Nephron progenitor cell (in vitro differentiated cells): ENCODE measurements at regions not wholly inside any gene's neighbourhood (a gene's known extent, or its start where the extent isn't known, plus 50 kb on each side); places are given as distances from the start of the nearest gene placed in this dataset.
"Not testable (repeated sequence)": the region's sequence is repeated elsewhere in the genome, so short reads cannot be mapped to it uniquely, and the experiment has no call there.

Experiments
- DNase-seq: peaks from one replicate; pipeline ENCODE4 v3.0.0; 2021
- H3K27ac Mint-ChIP-seq: 2 replicates; pipeline ENCODE4 v1.8.0; 2021; ENCODE audit warnings: mild to moderate bottlenecking, moderate library complexity, mixed read lengths
- H3K27me3 Mint-ChIP-seq: 2 replicates; pipeline ENCODE4 v1.8.0; 2021; ENCODE audit warnings: mild to moderate bottlenecking, low read depth, mixed read lengths; ENCODE audit not compliant: poor library complexity
- H3K36me3 Mint-ChIP-seq: 2 replicates; pipeline ENCODE4 v1.8.0; 2021; ENCODE audit warnings: low read depth, mixed read lengths
- H3K4me1 Mint-ChIP-seq: 2 replicates; pipeline ENCODE4 v1.8.0; 2021; ENCODE audit warnings: mixed read lengths
- H3K4me3 Mint-ChIP-seq: 2 replicates; pipeline ENCODE4 v1.8.0; 2021; ENCODE audit warnings: mild to moderate bottlenecking, moderate library complexity, mixed read lengths
- H3K9me3 Mint-ChIP-seq: 2 replicates; pipeline ENCODE4 v1.8.0; 2021; ENCODE audit warnings: mild to moderate bottlenecking, moderate library complexity, mixed read lengths
- TF ChIP-seq, protein P1 (sequence below): fragments of 200-600 bp; sonication (generic); IDR thresholded peaks from 2 replicates; pipeline ENCODE4 v1.5.0; 2021; ENCODE audit warnings: antibody characterized with exemption

DNA sequence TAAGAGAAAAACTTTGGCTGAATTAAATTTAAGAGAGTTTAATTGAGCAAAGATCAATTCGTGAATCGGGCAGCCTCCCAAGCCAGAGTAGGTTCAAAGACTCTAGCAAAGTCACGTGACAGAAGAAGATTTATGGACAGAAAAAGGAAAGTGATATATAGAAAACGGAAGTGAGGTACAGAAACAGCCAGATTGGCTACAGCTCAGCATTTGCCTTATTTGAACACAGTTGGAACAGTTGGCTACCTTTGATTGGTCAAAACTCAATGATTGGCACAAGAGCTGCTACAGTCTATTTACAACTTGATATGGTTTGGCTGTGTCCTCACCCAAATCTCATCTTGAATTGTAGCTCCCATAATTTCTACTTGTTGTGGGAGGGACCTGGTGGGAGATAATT lies 102.6 kb downstream of the PLG start:
- Mint-ChIP-seq H3K4me3 (no peak overlapping the region), H3K9me3 (peaks cover 9% of the 10 kb centered on the region), H3K27me3 (no peaks in the 10 kb centered on the region), H3K27ac (no peak overlapping the region), H3K36me3 (no peaks in the 10 kb centered on the region), H3K4me1 (no peaks in the 10 kb centered on the region)
- DNase-seq = no peak
- TF ChIP-seq, protein P1, sequence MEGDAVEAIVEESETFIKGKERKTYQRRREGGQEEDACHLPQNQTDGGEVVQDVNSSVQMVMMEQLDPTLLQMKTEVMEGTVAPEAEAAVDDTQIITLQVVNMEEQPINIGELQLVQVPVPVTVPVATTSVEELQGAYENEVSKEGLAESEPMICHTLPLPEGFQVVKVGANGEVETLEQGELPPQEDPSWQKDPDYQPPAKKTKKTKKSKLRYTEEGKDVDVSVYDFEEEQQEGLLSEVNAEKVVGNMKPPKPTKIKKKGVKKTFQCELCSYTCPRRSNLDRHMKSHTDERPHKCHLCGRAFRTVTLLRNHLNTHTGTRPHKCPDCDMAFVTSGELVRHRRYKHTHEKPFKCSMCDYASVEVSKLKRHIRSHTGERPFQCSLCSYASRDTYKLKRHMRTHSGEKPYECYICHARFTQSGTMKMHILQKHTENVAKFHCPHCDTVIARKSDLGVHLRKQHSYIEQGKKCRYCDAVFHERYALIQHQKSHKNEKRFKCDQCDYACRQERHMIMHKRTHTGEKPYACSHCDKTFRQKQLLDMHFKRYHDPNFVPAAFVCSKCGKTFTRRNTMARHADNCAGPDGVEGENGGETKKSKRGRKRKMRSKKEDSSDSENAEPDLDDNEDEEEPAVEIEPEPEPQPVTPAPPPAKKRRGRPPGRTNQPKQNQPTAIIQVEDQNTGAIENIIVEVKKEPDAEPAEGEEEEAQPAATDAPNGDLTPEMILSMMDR = no peak

DNA sequence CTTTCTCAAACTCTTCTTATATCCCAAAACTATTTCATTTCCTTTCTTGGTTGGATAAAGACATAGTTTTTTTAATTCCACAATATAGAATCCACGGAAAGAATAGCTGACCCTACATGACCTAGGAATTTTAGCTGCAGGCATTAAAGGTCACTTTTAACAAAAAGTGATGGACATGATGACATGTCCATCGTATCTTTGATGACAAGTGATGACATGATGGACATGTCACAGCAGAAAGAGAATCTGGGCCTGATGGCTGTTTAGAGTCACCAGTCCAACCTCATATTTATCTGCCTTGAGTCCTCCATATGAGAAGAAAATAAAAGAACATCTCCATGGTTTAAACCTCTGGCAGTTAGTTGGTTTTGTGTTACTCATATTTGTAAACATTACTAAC lies 106.2 kb downstream of the PLG start:
- DNase-seq = no peak
- TF ChIP-seq, protein P1 = no peak
- no peaks in the 10 kb centered on the region for H3K27me3 Mint-ChIP-seq
- H3K27ac Mint-ChIP-seq = no peak overlapping the region
- H3K4me1 Mint-ChIP-seq = no peaks in the 10 kb centered on the region
- H3K9me3 Mint-ChIP-seq = no peaks in the 10 kb centered on the region
- no peaks in the 10 kb centered on the region for H3K36me3 Mint-ChIP-seq
- no peak overlapping the region for H3K4me3 Mint-ChIP-seq

DNA sequence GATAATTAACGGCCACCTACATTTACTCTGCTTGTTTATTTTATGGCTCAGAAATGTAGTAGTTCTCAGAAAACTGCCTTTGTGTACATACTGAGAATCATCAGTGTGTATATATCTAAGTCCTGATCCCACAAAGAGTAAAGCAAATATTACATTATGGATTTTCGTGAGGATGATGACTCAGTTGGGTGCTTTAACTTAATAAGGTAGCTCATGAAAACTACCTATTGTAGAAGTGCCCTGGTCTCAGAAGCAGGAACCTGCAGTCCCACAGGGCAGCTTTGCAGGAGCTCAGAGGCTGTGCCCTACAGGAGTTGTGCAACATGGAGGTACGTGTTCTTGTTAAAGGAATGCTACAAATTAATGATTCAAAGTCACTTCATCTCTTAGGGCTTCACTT lies 108.2 kb downstream of the PLG start:
- no peaks in the 10 kb centered on the region for H3K27me3 Mint-ChIP-seq
- H3K9me3 Mint-ChIP-seq = no peaks in the 10 kb centered on the region
- no peaks in the 10 kb centered on the region for H3K4me1 Mint-ChIP-seq
- no peak for DNase-seq
- H3K27ac Mint-ChIP-seq = no peak overlapping the region
- TF ChIP-seq, protein P1 = no peak
- no peaks in the 10 kb centered on the region for H3K36me3 Mint-ChIP-seq
- H3K4me3 Mint-ChIP-seq = no peak overlapping the region

DNA sequence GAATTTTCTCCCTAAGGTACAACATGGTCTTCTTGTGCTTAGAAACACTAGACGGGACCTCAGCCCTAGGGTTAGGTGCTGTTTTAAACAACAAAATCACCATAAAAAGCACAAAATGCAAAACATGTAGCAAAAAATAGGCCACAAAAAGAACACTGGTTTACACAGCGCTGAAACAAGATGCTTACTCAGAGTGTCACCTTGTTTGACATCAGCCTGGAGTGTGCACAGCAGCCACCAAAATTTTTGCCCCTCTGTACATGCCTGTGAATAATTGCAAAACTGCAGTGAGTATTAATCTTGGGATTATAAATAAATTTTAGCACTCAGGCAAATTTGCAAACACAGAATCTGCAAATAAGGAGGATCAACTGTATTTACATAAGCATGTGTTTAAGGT lies 110.1 kb downstream of the PLG start:
- H3K27ac Mint-ChIP-seq = no peak overlapping the region
- no peaks in the 10 kb centered on the region for H3K36me3 Mint-ChIP-seq
- H3K9me3 Mint-ChIP-seq = no peaks in the 10 kb centered on the region
- no peaks in the 10 kb centered on the region for H3K4me1 Mint-ChIP-seq
- no peak for DNase-seq
- H3K27me3 Mint-ChIP-seq = no peaks in the 10 kb centered on the region
- TF ChIP-seq, protein P1 = no peak
- H3K4me3 Mint-ChIP-seq = no peak overlapping the region

DNA sequence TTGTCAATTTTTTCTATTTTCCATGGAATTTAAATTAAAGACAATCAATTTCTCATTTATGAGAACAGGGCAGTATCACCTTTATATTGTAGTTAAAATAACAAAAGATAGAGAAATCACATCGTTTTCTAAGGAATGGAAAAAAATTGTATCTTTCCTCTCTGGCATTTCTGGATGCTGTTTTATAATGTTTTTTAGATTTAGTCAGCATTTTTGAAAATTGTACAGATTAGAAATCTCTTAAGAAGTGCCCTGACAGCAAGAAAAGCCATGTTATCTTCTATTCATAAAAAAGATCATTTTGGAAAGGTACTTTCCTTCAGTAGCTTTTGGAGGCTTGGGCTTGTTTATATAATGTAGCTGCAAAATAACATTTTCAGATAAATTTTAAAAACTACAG lies 116.9 kb downstream of the PLG start:
- H3K27me3 Mint-ChIP-seq = no peaks in the 10 kb centered on the region
- no peak for DNase-seq
- H3K36me3 Mint-ChIP-seq = peaks cover 4% of the 10 kb centered on the region
- TF ChIP-seq, protein P1 = no peak
- no peak overlapping the region for H3K27ac Mint-ChIP-seq
- peaks cover 24% of the 10 kb centered on the region for H3K9me3 Mint-ChIP-seq
- no peaks in the 10 kb centered on the region for H3K4me1 Mint-ChIP-seq
- H3K4me3 Mint-ChIP-seq = no peak overlapping the region

DNA sequence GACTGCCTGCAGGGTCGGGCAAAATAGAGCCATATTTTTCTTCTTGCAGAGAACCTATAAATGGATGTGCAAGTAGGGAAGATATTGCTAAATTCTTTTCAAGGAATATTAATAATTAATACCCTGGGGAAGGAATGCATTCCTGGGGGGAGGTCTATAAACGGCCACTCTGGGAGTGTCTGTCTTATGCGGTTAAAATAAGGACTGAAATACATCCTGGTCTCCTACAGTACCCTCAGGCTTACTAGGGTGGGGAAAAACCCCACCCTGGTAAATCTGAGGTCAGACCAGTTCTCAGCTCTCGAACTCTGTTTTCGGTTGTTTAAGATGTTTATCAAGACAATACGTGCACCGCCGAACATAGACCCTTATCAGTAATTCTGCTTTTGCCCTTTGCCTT lies 118.6 kb downstream of the PLG start:
- not testable (repeated sequence) for H3K4me1 Mint-ChIP-seq, H3K4me3 Mint-ChIP-seq, H3K27me3 Mint-ChIP-seq, DNase-seq, H3K27ac Mint-ChIP-seq, H3K36me3 Mint-ChIP-seq
- peaks cover 24% of the 10 kb centered on the region for H3K9me3 Mint-ChIP-seq
